ENCODE measurements at regions not wholly inside any gene's neighbourhood (a gene's known extent, or its start where the extent isn't known, plus 50 kb on each side); places are given as distances from the start of the nearest gene placed in this dataset.

DNA sequence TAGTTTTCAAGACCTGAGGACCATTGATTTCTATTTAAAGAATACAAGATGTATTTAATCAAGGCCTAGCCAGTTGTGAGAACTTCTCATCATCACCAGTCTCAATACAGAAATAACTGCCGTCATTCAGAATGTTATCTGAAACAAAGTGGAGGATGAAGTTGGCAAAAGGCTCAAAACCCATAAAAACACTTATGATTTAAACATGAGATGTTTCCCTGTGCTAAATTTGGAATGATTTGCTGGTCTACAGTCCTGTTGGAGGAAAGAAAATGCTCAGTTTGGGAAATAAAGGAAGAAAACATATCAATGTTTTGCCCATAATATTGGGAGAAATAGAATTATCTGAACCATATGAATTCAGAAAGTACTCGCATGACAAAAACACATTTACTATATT is 192.2 kb downstream of the ADGRA3 start:
- Histone ChIP-seq H3K4me1 (ENCODE audit: insufficient read depth, low read length) (no peaks in the 10 kb centered on the region), H3K9ac (ENCODE audit: insufficient read depth, low read depth, low read length) (no peak overlapping the region), H4K20me1 (ENCODE audit: insufficient read depth, low read length) (no peaks in the 10 kb centered on the region), H3K27me3 (ENCODE audit: control insufficient read depth in 1 of 2, insufficient read depth in 2 of 2, low read length in 2 of 2) (no peaks in the 10 kb centered on the region), H3K9me3 (ENCODE audit: low read length) (no peaks in the 10 kb centered on the region), H3K36me3 (replicated peaks in 1 of 2; ENCODE audit: control insufficient read depth in 1 of 2, insufficient read depth in 2 of 2, low read length in 2 of 2) (no peaks in the 10 kb centered on the region), H3K4me3 (replicated peaks in 1 of 3; ENCODE audit: insufficient read depth in 1 of 3, low read depth in 2 of 3, low read length in 3 of 3) (no peak overlapping the region), H2AFZ (ENCODE audit: low read length) (no peak overlapping the region), H3K27ac (ENCODE audit: extremely low read length, insufficient read depth, low read length) (no peak overlapping the region), H3K4me2 (ENCODE audit: low read depth, low read length) (no peak overlapping the region), H3K79me2 (ENCODE audit: insufficient read depth, low read length) (no peaks in the 10 kb centered on the region)
- TF ChIP-seq POLR2G (IDR thresholded peaks at IDR 0.05; ENCODE audit: low read depth, low read length): no peak
- no peak for TF ChIP-seq KDM4B (CRISPR knock-in tag; IDR thresholded peaks at IDR 0.05)
- TF ChIP-seq ZSCAN30 (CRISPR knock-in tag; IDR thresholded peaks at IDR 0.05): no peak
- TF ChIP-seq ZNF253 (CRISPR knock-in tag; IDR thresholded peaks at IDR 0.05; ENCODE audit: borderline replicate concordance): no peak
- no peak for TF ChIP-seq ZBTB38 (CRISPR knock-in tag; IDR thresholded peaks at IDR 0.05)
- TF ChIP-seq ZBTB3 (CRISPR knock-in tag; IDR thresholded peaks at IDR 0.05; ENCODE audit: borderline replicate concordance, low read depth): no peak
- TF ChIP-seq ZBTB2 (CRISPR knock-in tag; IDR thresholded peaks at IDR 0.05; ENCODE audit: low read depth): no peak
- no peak for TF ChIP-seq JDP2 (CRISPR knock-in tag; IDR thresholded peaks at IDR 0.05; ENCODE audit: borderline replicate concordance)
- TF ChIP-seq HOXA3 (CRISPR knock-in tag; IDR thresholded peaks at IDR 0.05): no peak
- WGBS (ENCODE audit: low lambda C conversion rate): 98% methylated on average over 2 of the region's 2 CpGs
- intact Hi-C loops (cut with micrococcal nuclease; ENCODE audit: unreplicated experiment) (no loop called here), in situ Hi-C loops (cut with HindIII; ENCODE audit: extremely low pct_ligation_motif_present, low pct_unique_long_range_greater_than_20kb) (no loop called here)
- no peak for FAIRE-seq
- no peak for DNase-seq (ENCODE audit: low spot score)
- ChIA-PET POLR2A (no interaction called here), CTCF (ENCODE audit: low intra/inter-chr PET ratio, low total read pairs) (no interaction called here)
- no TSS peak for BruUV-seq (replicated peaks)
- no peak for ATAC-seq

DNA sequence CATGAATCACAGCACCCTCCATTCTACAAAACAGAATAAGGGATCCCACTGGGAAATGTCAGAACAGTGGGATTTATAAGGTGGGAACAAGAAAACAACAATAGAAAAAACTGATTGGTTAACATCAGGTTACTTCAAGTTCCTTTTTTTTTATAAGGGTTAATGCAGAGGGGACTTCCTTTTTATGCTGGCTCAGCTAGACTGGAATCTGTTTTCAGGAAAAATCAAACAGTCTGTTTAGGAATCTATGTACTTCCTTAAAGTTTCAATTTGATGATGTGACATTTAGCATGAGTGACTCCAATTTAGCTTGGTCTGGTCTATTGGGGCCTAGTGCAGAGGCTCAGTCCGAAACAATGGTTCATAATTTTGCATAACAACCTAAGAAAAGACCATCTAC is 192.9 kb downstream of the ADGRA3 start:
- no peak overlapping the region for H3K4me3 ChIP-seq (replicated peaks in 1 of 3; ENCODE audit: insufficient read depth in 1 of 3, low read depth in 2 of 3, low read length in 3 of 3)
- H3K4me1 ChIP-seq (ENCODE audit: insufficient read depth, low read length): no peaks in the 10 kb centered on the region
- no peak overlapping the region for H3K9ac ChIP-seq (ENCODE audit: insufficient read depth, low read depth, low read length)
- no peaks in the 10 kb centered on the region for H3K9me3 ChIP-seq (ENCODE audit: low read length)
- no peak overlapping the region for H3K27ac ChIP-seq (ENCODE audit: extremely low read length, insufficient read depth, low read length)
- no TSS peak for BruUV-seq (replicated peaks)
- no peak overlapping the region for H2AFZ ChIP-seq (ENCODE audit: low read length)
- DNase-seq (ENCODE audit: low spot score) (no peak), FAIRE-seq (no peak), ATAC-seq (no peak)
- H3K4me2 ChIP-seq (ENCODE audit: low read depth, low read length): no peak overlapping the region
- intact Hi-C loops (cut with micrococcal nuclease; ENCODE audit: unreplicated experiment) (no loop called here), in situ Hi-C loops (cut with HindIII; ENCODE audit: extremely low pct_ligation_motif_present, low pct_unique_long_range_greater_than_20kb) (no loop called here)
- 0% methylated on average over 1 of the region's 1 CpG for WGBS (ENCODE audit: low lambda C conversion rate)
- H3K79me2 ChIP-seq (ENCODE audit: insufficient read depth, low read length): no peaks in the 10 kb centered on the region
- no peaks in the 10 kb centered on the region for H4K20me1 ChIP-seq (ENCODE audit: insufficient read depth, low read length)
- no peaks in the 10 kb centered on the region for H3K36me3 ChIP-seq (replicated peaks in 1 of 2; ENCODE audit: control insufficient read depth in 1 of 2, insufficient read depth in 2 of 2, low read length in 2 of 2)
- H3K27me3 ChIP-seq (ENCODE audit: control insufficient read depth in 1 of 2, insufficient read depth in 2 of 2, low read length in 2 of 2): no peaks in the 10 kb centered on the region
- ChIA-PET POLR2A (no interaction called here), CTCF (ENCODE audit: low intra/inter-chr PET ratio, low total read pairs) (no interaction called here)
- TF ChIP-seq BRCA1 (CRISPR knock-in tag; IDR thresholded peaks at IDR 0.05) (no peak), MAFF (IDR thresholded peaks at IDR 0.05; ENCODE audit: low read depth, low read length) (peak; percentile 40; the same call in 1 of the 2 replicates), MAFK (conservative IDR thresholded peaks at IDR 0.05 in 1 of 2, IDR thresholded peaks at IDR 0.05 in 1 of 2; ENCODE audit: low read length in 2 of 2) (peak; percentile 57 to 64; a peak in 3 of 4 replicates), ZNF549 (CRISPR knock-in tag; IDR thresholded peaks at IDR 0.05) (no peak), RELA (CRISPR knock-in tag; IDR thresholded peaks at IDR 0.05) (no peak), ZNF614 (CRISPR knock-in tag; IDR thresholded peaks at IDR 0.05; ENCODE audit: borderline replicate concordance) (no peak), ZNF724P (CRISPR knock-in tag; IDR thresholded peaks at IDR 0.05; ENCODE audit: borderline replicate concordance) (no peak), ZNF230 (CRISPR knock-in tag; IDR thresholded peaks at IDR 0.05) (no peak)
- TF ChIP-seq, protein P1, sequence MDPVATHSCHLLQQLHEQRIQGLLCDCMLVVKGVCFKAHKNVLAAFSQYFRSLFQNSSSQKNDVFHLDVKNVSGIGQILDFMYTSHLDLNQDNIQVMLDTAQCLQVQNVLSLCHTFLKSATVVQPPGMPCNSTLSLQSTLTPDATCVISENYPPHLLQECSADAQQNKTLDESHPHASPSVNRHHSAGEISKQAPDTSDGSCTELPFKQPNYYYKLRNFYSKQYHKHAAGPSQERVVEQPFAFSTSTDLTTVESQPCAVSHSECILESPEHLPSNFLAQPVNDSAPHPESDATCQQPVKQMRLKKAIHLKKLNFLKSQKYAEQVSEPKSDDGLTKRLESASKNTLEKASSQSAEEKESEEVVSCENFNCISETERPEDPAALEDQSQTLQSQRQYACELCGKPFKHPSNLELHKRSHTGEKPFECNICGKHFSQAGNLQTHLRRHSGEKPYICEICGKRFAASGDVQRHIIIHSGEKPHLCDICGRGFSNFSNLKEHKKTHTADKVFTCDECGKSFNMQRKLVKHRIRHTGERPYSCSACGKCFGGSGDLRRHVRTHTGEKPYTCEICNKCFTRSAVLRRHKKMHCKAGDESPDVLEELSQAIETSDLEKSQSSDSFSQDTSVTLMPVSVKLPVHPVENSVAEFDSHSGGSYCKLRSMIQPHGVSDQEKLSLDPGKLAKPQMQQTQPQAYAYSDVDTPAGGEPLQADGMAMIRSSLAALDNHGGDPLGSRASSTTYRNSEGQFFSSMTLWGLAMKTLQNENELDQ (CRISPR knock-in tag; IDR thresholded peaks at IDR 0.05; ENCODE audit: borderline replicate concordance): no peak
